PC-3 (cell line): ENCODE measurements at regions not wholly inside any gene's neighbourhood (a gene's known extent, or its start where the extent isn't known, plus 50 kb on each side); places are given as distances from the start of the nearest gene placed in this dataset.

Experiments used
- CTCF ChIP-seq: fragments of 300-600 bp; sonication (generic); conservative IDR thresholded peaks from 2 replicates; pipeline ENCODE4 v1.5.1; 2017; ENCODE audit warnings: antibody characterized with exemption, low read depth, mild to moderate bottlenecking, low read length
- EZH2phosphoT487 ChIP-seq: fragments of 300-600 bp; sonication (generic); IDR thresholded peaks from 2 replicates; pipeline ENCODE4 v1.6.1; 2018; ENCODE audit warnings: mild to moderate bottlenecking, antibody characterized with exemption, low read length, borderline replicate concordance

GRCh38 chr5:82862261-82862660 is 214.9 kb downstream of the TMEM167A start:
- no peak for TF ChIP-seq CTCF
- no peak for TF ChIP-seq EZH2phosphoT487
